Ishikawa (cell line): ENCODE measurements at regions not wholly inside any gene's neighbourhood (a gene's known extent, or its start where the extent isn't known, plus 50 kb on each side); places are given as distances from the start of the nearest gene placed in this dataset.

ENCODE experiments used
- CEBPB ChIP-seq: IDR thresholded peaks from 2 replicates; pipeline ENCODE4 v1.6.1; 2012
- CREB1 ChIP-seq: IDR thresholded peaks from 2 replicates; pipeline ENCODE4 v1.6.1; 2012; ENCODE audit warnings: low read depth
- EGR1 ChIP-seq: IDR thresholded peaks from 2 replicates; pipeline ENCODE4 v1.6.1; 2012
- EP300 ChIP-seq: IDR thresholded peaks from 2 replicates; pipeline ENCODE4 v1.6.1; 2012; ENCODE audit warnings: borderline replicate concordance
- FOXM1 ChIP-seq: IDR thresholded peaks from 2 replicates; pipeline ENCODE4 v1.6.1; 2012; ENCODE audit warnings: low read depth, borderline replicate concordance
- NFIC ChIP-seq: IDR thresholded peaks from 2 replicates; pipeline ENCODE4 v1.6.1; 2012
- RAD21 ChIP-seq: IDR thresholded peaks from 2 replicates; pipeline ENCODE4 v1.6.1; 2012; ENCODE audit warnings: low read depth
- TAF1 ChIP-seq: IDR thresholded peaks from 2 replicates; pipeline ENCODE4 v1.6.1; 2012; ENCODE audit warnings: low read depth, mild to moderate bottlenecking
- TCF12 ChIP-seq: IDR thresholded peaks from 2 replicates; pipeline ENCODE4 v1.6.1; 2012; ENCODE audit warnings: low read depth
- TEAD4 ChIP-seq: IDR thresholded peaks from 2 replicates; pipeline ENCODE4 v1.6.1; 2012
- YY1 ChIP-seq: IDR thresholded peaks from 2 replicates; pipeline ENCODE4 v1.6.1; 2012; ENCODE audit warnings: low read depth
- ZBTB7A ChIP-seq: IDR thresholded peaks from 2 replicates; pipeline ENCODE4 v1.6.1; 2012; ENCODE audit warnings: low read depth
- TF ChIP-seq, protein P1 (sequence below): IDR thresholded peaks from 2 replicates; pipeline ENCODE4 v1.6.1; 2012
- TF ChIP-seq, protein P2 (sequence below): IDR thresholded peaks from 2 replicates; pipeline ENCODE4 v1.6.1; 2012; ENCODE audit warnings: low read depth, mild to moderate bottlenecking
- TF ChIP-seq, protein P3 (sequence below): IDR thresholded peaks from 2 replicates; pipeline ENCODE4 v1.6.1; 2012

DNA sequence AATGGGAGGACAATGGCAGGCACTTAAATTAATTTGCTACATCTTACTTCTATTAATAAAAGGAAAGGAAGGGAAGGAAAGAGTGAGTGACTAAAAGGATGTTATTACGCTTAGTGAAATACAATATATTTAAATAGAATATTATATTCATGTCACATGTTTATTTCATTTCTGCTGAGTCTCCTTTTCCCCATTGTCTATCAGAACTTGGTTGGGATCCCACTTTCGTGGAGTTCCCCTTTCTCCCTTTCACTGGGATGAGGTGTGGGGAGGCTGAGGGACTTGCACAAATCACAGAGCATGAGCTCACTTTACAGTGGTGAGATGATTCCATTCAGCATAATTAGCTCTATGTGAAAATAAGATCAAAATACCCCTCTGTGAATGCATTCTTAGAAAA lies 730.6 kb downstream of the TSN start:
- TF ChIP-seq TCF12: no peak
- TF ChIP-seq EGR1: no peak

DNA sequence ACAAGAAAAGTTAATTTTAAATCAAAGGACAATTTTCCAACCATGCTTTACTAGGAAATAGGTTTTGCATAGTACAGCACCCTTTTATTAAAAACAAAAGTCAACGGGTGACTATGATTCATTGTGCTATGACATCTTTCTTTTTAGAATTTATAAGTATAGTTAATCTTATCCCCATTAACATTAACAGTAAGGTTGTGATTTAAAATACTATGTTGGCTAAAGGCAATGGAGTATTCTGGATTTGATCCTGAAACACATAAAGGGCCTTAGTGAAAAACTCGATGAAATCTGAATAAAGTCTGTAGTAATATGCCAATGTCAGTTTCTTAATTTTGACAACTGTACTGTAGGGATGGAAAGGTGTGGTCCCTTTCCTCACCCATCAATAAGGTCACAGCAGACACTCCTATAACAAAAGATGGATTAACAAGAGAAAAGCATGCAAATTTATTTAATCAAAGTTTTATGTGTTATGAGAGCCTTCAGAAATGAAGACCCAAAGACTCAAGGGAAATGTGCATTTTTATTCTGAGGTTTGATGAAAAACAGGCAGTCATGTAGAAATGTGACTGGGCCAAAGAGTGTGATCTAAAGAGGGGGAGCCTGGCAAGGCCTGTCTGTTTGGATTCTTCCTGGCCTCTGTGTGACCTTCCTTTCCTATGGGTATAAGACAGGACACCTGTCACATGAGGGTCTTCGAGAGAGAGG lies 731.4 kb downstream of the TSN start:
- TF ChIP-seq, protein P1, sequence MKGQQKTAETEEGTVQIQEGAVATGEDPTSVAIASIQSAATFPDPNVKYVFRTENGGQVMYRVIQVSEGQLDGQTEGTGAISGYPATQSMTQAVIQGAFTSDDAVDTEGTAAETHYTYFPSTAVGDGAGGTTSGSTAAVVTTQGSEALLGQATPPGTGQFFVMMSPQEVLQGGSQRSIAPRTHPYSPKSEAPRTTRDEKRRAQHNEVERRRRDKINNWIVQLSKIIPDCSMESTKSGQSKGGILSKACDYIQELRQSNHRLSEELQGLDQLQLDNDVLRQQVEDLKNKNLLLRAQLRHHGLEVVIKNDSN: no peak
- TF ChIP-seq CREB1 (no peak), RAD21 (no peak), YY1 (no peak), EP300 (no peak), NFIC (no peak), TEAD4 (no peak), EGR1 (no peak), ZBTB7A (no peak), CEBPB (no peak)

DNA sequence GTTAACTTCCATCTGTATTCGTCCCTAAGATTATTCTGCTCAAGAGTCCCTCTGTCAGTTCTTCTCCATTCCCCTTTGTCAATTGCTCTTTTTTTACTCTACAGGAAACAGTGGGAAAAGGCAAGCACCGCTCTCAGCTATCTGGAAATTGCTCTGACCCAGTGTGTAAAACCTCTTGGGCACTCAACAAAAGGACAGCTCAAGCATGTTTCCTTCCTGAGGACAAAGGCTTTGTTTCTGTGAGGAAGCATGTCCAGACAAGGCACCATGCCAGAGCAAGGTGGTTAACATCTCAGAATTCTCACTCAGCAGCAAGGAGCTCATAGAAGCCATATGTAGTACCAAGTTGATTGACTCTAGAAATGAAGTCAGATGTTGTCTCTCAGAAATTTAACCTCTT lies 735.6 kb downstream of the TSN start:
- TF ChIP-seq EP300: peak; percentile 77
- peak; percentile 32; the same call in 1 of the 2 replicates for TF ChIP-seq NFIC
- TF ChIP-seq RAD21: no peak
- TF ChIP-seq TCF12: no peak
- TF ChIP-seq, protein P1: no peak
- TF ChIP-seq, protein P2, sequence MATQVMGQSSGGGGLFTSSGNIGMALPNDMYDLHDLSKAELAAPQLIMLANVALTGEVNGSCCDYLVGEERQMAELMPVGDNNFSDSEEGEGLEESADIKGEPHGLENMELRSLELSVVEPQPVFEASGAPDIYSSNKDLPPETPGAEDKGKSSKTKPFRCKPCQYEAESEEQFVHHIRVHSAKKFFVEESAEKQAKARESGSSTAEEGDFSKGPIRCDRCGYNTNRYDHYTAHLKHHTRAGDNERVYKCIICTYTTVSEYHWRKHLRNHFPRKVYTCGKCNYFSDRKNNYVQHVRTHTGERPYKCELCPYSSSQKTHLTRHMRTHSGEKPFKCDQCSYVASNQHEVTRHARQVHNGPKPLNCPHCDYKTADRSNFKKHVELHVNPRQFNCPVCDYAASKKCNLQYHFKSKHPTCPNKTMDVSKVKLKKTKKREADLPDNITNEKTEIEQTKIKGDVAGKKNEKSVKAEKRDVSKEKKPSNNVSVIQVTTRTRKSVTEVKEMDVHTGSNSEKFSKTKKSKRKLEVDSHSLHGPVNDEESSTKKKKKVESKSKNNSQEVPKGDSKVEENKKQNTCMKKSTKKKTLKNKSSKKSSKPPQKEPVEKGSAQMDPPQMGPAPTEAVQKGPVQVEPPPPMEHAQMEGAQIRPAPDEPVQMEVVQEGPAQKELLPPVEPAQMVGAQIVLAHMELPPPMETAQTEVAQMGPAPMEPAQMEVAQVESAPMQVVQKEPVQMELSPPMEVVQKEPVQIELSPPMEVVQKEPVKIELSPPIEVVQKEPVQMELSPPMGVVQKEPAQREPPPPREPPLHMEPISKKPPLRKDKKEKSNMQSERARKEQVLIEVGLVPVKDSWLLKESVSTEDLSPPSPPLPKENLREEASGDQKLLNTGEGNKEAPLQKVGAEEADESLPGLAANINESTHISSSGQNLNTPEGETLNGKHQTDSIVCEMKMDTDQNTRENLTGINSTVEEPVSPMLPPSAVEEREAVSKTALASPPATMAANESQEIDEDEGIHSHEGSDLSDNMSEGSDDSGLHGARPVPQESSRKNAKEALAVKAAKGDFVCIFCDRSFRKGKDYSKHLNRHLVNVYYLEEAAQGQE: no peak
- TF ChIP-seq, protein P3, sequence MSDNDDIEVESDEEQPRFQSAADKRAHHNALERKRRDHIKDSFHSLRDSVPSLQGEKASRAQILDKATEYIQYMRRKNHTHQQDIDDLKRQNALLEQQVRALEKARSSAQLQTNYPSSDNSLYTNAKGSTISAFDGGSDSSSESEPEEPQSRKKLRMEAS: peak; percentile 23; the same call in 1 of the 2 replicates
- TF ChIP-seq TAF1: no peak

DNA sequence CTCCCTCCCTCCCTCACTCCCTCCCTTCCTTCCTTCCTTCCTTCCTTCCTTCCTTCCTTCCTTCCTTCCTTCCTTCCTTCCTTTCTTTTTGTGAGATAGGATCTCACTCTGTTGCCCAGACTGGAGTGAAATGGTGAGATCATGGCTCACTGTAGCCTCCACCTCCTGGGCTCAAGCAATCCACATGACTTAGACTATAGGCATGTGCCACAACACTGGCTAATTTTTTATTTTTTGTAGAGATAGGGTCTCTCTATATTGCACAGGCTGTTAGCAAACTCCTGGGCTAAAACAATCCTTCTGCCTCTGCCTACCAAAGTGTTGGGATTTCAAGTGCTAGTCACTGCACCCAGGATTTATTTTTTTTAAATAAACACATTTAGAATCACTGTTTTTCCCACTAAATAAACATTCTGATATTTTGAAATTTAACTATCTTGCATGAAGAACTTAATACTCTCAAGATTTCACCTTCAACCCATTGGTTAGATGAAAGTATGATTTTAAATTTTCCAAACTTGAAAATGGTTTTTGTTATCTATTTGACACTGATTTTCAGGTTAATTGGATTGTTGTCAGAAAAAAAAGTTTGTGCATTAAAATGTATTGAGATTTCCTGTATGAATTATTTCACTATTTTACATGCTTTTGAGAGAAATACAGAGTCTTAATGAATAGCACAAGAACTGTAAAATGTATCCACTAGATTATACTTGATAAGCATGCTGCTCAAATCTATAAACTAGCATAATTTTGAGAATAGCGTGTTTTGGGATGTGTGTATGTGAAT lies 745.1 kb downstream of the TSN start:
- TF ChIP-seq, protein P2: no peak
- no peak for TF ChIP-seq TCF12
- no peak for TF ChIP-seq CEBPB
- TF ChIP-seq TEAD4: no peak
- no peak for TF ChIP-seq FOXM1
- TF ChIP-seq NFIC: no peak
- TF ChIP-seq EGR1: no peak
- TF ChIP-seq CREB1: no peak

DNA sequence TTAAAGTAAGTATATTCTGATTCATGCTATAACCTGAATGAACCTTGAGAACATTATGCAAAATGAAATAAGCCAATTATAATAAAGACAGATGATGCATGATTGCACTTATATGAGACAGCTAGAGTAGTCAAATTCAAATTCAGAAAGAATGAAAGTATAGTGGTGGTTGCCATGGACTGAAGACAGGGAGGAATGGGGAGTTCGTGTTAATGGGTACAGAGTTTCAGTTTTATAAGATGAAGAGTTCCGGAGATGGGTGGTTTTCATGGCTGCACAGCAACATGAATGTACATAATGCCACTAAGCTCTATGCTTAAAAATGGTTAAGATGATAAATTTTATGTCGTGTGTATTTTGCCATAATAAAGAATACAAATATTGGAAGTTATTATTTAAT lies 751.2 kb downstream of the TSN start:
- TF ChIP-seq, protein P3: no peak
- TF ChIP-seq TEAD4: no peak
- TF ChIP-seq FOXM1: no peak
- no peak for TF ChIP-seq RAD21
- TF ChIP-seq YY1: no peak
- TF ChIP-seq CEBPB: no peak
- TF ChIP-seq CREB1: no peak
- no peak for TF ChIP-seq ZBTB7A

DNA sequence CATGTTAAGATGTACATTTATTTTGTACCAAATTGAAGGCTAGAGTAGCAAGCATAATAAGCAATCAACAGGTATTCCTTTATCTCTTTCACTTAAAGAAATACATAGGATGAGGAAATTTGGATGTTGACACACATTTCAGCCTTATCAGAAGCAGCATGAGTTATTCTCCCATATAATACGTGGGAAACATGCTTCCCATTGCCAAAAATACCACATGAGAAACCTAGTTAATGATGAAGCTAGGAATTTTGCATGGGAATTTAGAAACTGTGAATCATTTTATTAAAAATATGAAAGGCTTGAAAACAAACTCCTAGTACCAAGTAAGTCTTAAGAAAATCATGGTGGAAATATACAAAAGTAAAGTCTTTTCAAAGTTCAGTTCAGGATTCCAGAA lies 751.8 kb downstream of the TSN start:
- TF ChIP-seq, protein P3: no peak
- TF ChIP-seq CREB1 (no peak), TAF1 (no peak), CEBPB (no peak), EP300 (no peak), RAD21 (no peak), TEAD4 (no peak), ZBTB7A (no peak), YY1 (no peak), FOXM1 (no peak), NFIC (no peak), EGR1 (no peak), TCF12 (no peak)
- TF ChIP-seq, protein P2: no peak
- TF ChIP-seq, protein P1: no peak
